WTC11 (cell line): ENCODE measurements at regions not wholly inside any gene's neighbourhood (a gene's known extent, or its start where the extent isn't known, plus 50 kb on each side); places are given as distances from the start of the nearest gene placed in this dataset.

Source experiments
- ATAC-seq: fragments of 200-7000 bp; cut with Tn5 transposase; 2 replicates; pipeline ENCODE4 v1.10.0; 2021; ENCODE audit warnings: mild to moderate bottlenecking, moderate library complexity
- CTCF ChIA-PET: fragments of 300-600 bp; sonication (Branson Sonifier 250); formaldehyde crosslinking; loops from one replicate; lab custom pipeline; 2021; ENCODE audit warnings: antibody characterized with exemption; lab: Charles Lee
- POLR2A ChIA-PET: fragments of 350-600 bp; sonication (Branson Sonifier 250); formaldehyde crosslinking; loops from one replicate; lab custom pipeline; 2021; ENCODE audit warnings: antibody characterized with exemption; lab: Charles Lee
- DNase-seq: peaks from one replicate; pipeline ENCODE4 v3.0.0; 2021; ENCODE audit warnings: low spot score
- H3K27ac Mint-ChIP-seq: 2 replicates; pipeline ENCODE4 v1.8.0; 2021; ENCODE audit warnings: mixed read lengths
- H3K27me3 Mint-ChIP-seq: 2 replicates; pipeline ENCODE4 v1.8.0; 2021; ENCODE audit warnings: low read depth, mild to moderate bottlenecking, moderate library complexity, mixed read lengths
- H3K36me3 Mint-ChIP-seq: 2 replicates; pipeline ENCODE4 v1.8.0; 2021; ENCODE audit warnings: mixed read lengths
- H3K4me1 Mint-ChIP-seq: 2 replicates; pipeline ENCODE4 v1.8.0; 2022; ENCODE audit warnings: mixed read lengths
- H3K4me3 Mint-ChIP-seq: 2 replicates; pipeline ENCODE4 v1.8.0; 2021; ENCODE audit warnings: mild to moderate bottlenecking, moderate library complexity, mixed read lengths
- H3K9me3 Mint-ChIP-seq: 2 replicates; pipeline ENCODE4 v1.8.0; 2021; ENCODE audit warnings: mixed read lengths
- AFF4 ChIP-seq: sonication (generic); formaldehyde crosslinking; IDR thresholded peaks from 2 replicates; pipeline ENCODE4 v1.8.1; 2023; ENCODE audit warnings: mild to moderate bottlenecking, missing genetic modification reagents, borderline replicate concordance
- AR ChIP-seq: fragments of 250-450 bp; sonication (Bioruptor Pico); IDR thresholded peaks from 2 replicates; pipeline ENCODE4 v1.9.0; 2021; ENCODE audit warnings: mild to moderate bottlenecking
- CBFB ChIP-seq: sonication (generic); formaldehyde crosslinking; IDR thresholded peaks from 2 replicates; pipeline ENCODE4 v1.8.1; 2022; ENCODE audit warnings: mild to moderate bottlenecking, low read depth, missing genetic modification reagents
- CDX4 ChIP-seq: fragments of 250-450 bp; sonication (Bioruptor Pico); IDR thresholded peaks from 2 replicates; pipeline ENCODE4 v1.9.0; 2021; ENCODE audit warnings: moderate library complexity, mild to moderate bottlenecking, inconsistent platforms, borderline replicate concordance
- FOXJ3 ChIP-seq: sonication (generic); formaldehyde crosslinking; IDR thresholded peaks from 2 replicates; pipeline ENCODE4 v1.9.0; 2021; ENCODE audit warnings: missing genetic modification reagents, mild to moderate bottlenecking, borderline replicate concordance
- JAZF1 ChIP-seq: fragments of 250-450 bp; sonication (Bioruptor Pico); IDR thresholded peaks from 2 replicates; pipeline ENCODE4 v1.9.0; 2021; ENCODE audit warnings: moderate library complexity, mild to moderate bottlenecking, inconsistent platforms
- MLX ChIP-seq: sonication (generic); formaldehyde crosslinking; IDR thresholded peaks from 2 replicates; pipeline ENCODE4 v1.8.1; 2023; ENCODE audit warnings: mild to moderate bottlenecking, missing genetic modification reagents, moderate library complexity
- MYBL2 ChIP-seq: sonication (generic); formaldehyde crosslinking; IDR thresholded peaks from 2 replicates; pipeline ENCODE4 v1.8.1; 2023; ENCODE audit warnings: mild to moderate bottlenecking, moderate library complexity, missing genetic modification reagents
- NFATC4 ChIP-seq: fragments of 250-450 bp; sonication (Bioruptor Pico); IDR thresholded peaks from 2 replicates; pipeline ENCODE4 v1.9.0; 2021; ENCODE audit warnings: mild to moderate bottlenecking
- NR2C2 ChIP-seq: sonication (generic); formaldehyde crosslinking; IDR thresholded peaks from 2 replicates; pipeline ENCODE4 v1.8.0; 2022; ENCODE audit warnings: mild to moderate bottlenecking, missing genetic modification reagents
- STAT6 ChIP-seq: sonication (generic); formaldehyde crosslinking; conservative IDR thresholded peaks from 2 replicates; pipeline ENCODE4 v1.8.1; 2023; ENCODE audit warnings: mild to moderate bottlenecking, low read depth, missing genetic modification reagents, moderate library complexity
- ZBTB21 ChIP-seq: sonication (generic); formaldehyde crosslinking; IDR thresholded peaks from 2 replicates; pipeline ENCODE4 v1.8.1; 2023; ENCODE audit warnings: mild to moderate bottlenecking, missing genetic modification reagents, borderline replicate concordance
- ZNF121 ChIP-seq: sonication (generic); formaldehyde crosslinking; IDR thresholded peaks from 2 replicates; pipeline ENCODE4 v1.8.0; 2023; ENCODE audit warnings: missing genetic modification reagents
- ZNF232 ChIP-seq: sonication (generic); formaldehyde crosslinking; IDR thresholded peaks from 2 replicates; pipeline ENCODE4 v1.8.0; 2022; ENCODE audit warnings: mild to moderate bottlenecking, missing genetic modification reagents
- ZNF317 ChIP-seq: sonication (generic); formaldehyde crosslinking; IDR thresholded peaks from 2 replicates; pipeline ENCODE4 v1.8.1; 2023; ENCODE audit warnings: low read depth, mild to moderate bottlenecking, moderate library complexity, missing genetic modification reagents, borderline replicate concordance
- ZNF416 ChIP-seq: fragments of 250-450 bp; sonication (Bioruptor Pico); IDR thresholded peaks from 2 replicates; pipeline ENCODE4 v1.9.0; 2021; ENCODE audit warnings: mild to moderate bottlenecking, inconsistent platforms
- ZNF671 ChIP-seq: fragments of 250-450 bp; sonication (Bioruptor Pico); IDR thresholded peaks from 2 replicates; pipeline ENCODE4 v1.8.0; 2021; ENCODE audit warnings: mild to moderate bottlenecking
- ZSCAN18 ChIP-seq: fragments of 250-450 bp; sonication (Bioruptor Pico); IDR thresholded peaks from 2 replicates; pipeline ENCODE4 v2.1.2; 2022; ENCODE audit warnings: mild to moderate bottlenecking, moderate library complexity

- H3K4me1 Mint-ChIP-seq = no peaks in the 10 kb centered on the region
- TF ChIP-seq NFATC4 (no peak), FOXJ3 (no peak), ZNF121 (no peak), NR2C2 (no peak), ZBTB21 (no peak)
- TF ChIP-seq, all 79 proteins: peak for 0
- Mint-ChIP-seq H3K9me3 (peaks cover 47% of the 10 kb centered on the region), H3K4me3 (no peak overlapping the region), H3K36me3 (peaks cover 38% of the 10 kb centered on the region), H3K27ac (no peak overlapping the region), H3K27me3 (peaks cover under 1% of the 10 kb centered on the region; the same call in 1 of the 2 replicates)
- DNase-seq (no peak), ATAC-seq (no peak)
- POLR2A ChIA-PET = no interaction called here
- CTCF ChIA-PET = no interaction called here
Measured at GRCh38 chr10:42112331-42113157, 525.8 kb downstream of the ZNF33B start.

- no peak for ATAC-seq
- CTCF ChIA-PET = no interaction called here
- Mint-ChIP-seq H3K9me3 (peaks cover 40% of the 10 kb centered on the region), H3K4me3 (no peak overlapping the region), H3K36me3 (peaks cover 35% of the 10 kb centered on the region), H3K27me3 (no peaks in the 10 kb centered on the region; the same call in 1 of the 2 replicates), H3K27ac (no peak overlapping the region), H3K4me1 (no peaks in the 10 kb centered on the region)
- POLR2A ChIA-PET = no interaction called here
- TF ChIP-seq AR (CRISPR knock-in tag) = no peak
- no peak for TF ChIP-seq ZSCAN18 (CRISPR knock-in tag)
- TF ChIP-seq MLX = no peak
- TF ChIP-seq MYBL2 = no peak
- TF ChIP-seq AFF4 = no peak
- no peak for TF ChIP-seq ZNF671 (CRISPR knock-in tag)
- TF ChIP-seq CDX4 = no peak
- TF ChIP-seq NR2C2 = no peak
- TF ChIP-seq ZNF232 = no peak
- no peak for TF ChIP-seq JAZF1 (CRISPR knock-in tag)
- TF ChIP-seq ZNF317 = no peak
- TF ChIP-seq STAT6 (CRISPR knock-in tag) = no peak
- TF ChIP-seq ZNF416 (CRISPR knock-in tag) = no peak
- no peak for TF ChIP-seq CBFB (CRISPR knock-in tag)
- DNase-seq = no peak
Measured at GRCh38 chr10:42111661-42112330, 526.6 kb downstream of the ZNF33B start.
